ENCODE measurements at regions not wholly inside any gene's neighbourhood (a gene's known extent, or its start where the extent isn't known, plus 50 kb on each side); places are given as distances from the start of the nearest gene placed in this dataset.

DNA sequence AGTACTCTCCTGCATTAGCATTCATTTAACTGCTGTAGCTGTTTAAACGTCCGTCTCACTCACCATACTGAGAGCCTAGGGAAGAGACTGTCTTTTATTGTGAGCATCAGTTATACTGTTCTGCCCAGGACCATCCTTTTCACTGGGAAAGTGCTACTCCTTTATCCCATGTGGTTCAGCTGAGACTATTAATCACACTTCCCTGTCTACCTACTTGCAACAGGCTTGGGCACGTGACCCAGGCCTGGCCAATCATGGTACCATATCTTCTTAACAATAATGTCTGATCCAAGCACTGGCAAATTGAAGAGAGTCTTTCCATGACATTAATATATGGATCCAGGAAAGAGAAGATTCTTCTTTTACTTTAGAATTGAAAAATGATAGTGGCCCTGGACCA, 108.1 kb downstream of the TM2D1 start:
- no peaks in the 10 kb centered on the region for H3K36me3 Mint-ChIP-seq (ENCODE audit: low read depth)
- peaks cover 5% of the 10 kb centered on the region for H3K27me3 Mint-ChIP-seq (ENCODE audit: low read depth, poor library complexity)
- TF ChIP-seq, protein P1, sequence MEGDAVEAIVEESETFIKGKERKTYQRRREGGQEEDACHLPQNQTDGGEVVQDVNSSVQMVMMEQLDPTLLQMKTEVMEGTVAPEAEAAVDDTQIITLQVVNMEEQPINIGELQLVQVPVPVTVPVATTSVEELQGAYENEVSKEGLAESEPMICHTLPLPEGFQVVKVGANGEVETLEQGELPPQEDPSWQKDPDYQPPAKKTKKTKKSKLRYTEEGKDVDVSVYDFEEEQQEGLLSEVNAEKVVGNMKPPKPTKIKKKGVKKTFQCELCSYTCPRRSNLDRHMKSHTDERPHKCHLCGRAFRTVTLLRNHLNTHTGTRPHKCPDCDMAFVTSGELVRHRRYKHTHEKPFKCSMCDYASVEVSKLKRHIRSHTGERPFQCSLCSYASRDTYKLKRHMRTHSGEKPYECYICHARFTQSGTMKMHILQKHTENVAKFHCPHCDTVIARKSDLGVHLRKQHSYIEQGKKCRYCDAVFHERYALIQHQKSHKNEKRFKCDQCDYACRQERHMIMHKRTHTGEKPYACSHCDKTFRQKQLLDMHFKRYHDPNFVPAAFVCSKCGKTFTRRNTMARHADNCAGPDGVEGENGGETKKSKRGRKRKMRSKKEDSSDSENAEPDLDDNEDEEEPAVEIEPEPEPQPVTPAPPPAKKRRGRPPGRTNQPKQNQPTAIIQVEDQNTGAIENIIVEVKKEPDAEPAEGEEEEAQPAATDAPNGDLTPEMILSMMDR (IDR thresholded peaks at IDR 0.05) = no peak
- no peak overlapping the region for H3K27ac Mint-ChIP-seq
- DNase-seq = no peak
- no peak overlapping the region for H3K4me3 Mint-ChIP-seq
- no peaks in the 10 kb centered on the region for H3K4me1 Mint-ChIP-seq
- H3K9me3 Mint-ChIP-seq = no peaks in the 10 kb centered on the region

DNA sequence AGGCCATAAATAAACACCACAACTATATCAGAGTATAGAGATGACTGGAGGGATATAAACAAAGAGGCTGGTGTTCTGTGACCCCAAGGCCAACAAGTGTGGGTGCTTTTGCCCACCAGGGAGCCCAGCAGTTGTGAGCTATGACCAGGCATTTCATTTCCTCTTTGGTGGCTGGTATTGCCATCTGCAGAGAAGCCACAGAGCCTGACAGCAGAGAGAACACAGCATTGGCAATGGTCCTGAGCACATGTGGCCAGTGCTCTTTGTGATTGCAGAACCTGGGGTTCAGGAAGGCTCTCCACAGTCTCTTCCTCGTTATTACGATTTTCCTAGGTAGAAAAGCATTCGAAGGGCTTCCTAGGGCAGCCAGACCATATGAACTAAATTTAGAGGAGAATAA, 112.3 kb downstream of the TM2D1 start:
- H3K9me3 Mint-ChIP-seq = no peaks in the 10 kb centered on the region
- no peaks in the 10 kb centered on the region for H3K36me3 Mint-ChIP-seq (ENCODE audit: low read depth)
- H3K27me3 Mint-ChIP-seq (ENCODE audit: low read depth, poor library complexity) = peaks cover 5% of the 10 kb centered on the region
- no peak for DNase-seq
- H3K4me1 Mint-ChIP-seq = no peaks in the 10 kb centered on the region
- H3K27ac Mint-ChIP-seq = no peak overlapping the region
- H3K4me3 Mint-ChIP-seq = no peak overlapping the region
- TF ChIP-seq, protein P1 (IDR thresholded peaks at IDR 0.05) = no peak

- TF ChIP-seq, protein P1 (IDR thresholded peaks at IDR 0.05) = no peak
- H3K4me3 Mint-ChIP-seq = no peak overlapping the region
- H3K27ac Mint-ChIP-seq = no peak overlapping the region
- H3K4me1 Mint-ChIP-seq = no peaks in the 10 kb centered on the region
- no peaks in the 10 kb centered on the region for H3K36me3 Mint-ChIP-seq (ENCODE audit: low read depth)
- no peaks in the 10 kb centered on the region for H3K27me3 Mint-ChIP-seq (ENCODE audit: low read depth, poor library complexity)
- no peak for DNase-seq
- no peaks in the 10 kb centered on the region for H3K9me3 Mint-ChIP-seq
Observed at GRCh38 chr1:61609040-61609439, 115.9 kb downstream of the TM2D1 start.

GRCh38 chr1:61607448-61607847, 117.5 kb downstream of the TM2D1 start:
- no peak overlapping the region for H3K27ac Mint-ChIP-seq
- no peak for DNase-seq
- H3K9me3 Mint-ChIP-seq = no peaks in the 10 kb centered on the region
- no peaks in the 10 kb centered on the region for H3K36me3 Mint-ChIP-seq (ENCODE audit: low read depth)
- no peaks in the 10 kb centered on the region for H3K4me1 Mint-ChIP-seq
- no peak overlapping the region for H3K4me3 Mint-ChIP-seq
- no peaks in the 10 kb centered on the region for H3K27me3 Mint-ChIP-seq (ENCODE audit: low read depth, poor library complexity)
- TF ChIP-seq, protein P1 (IDR thresholded peaks at IDR 0.05) = no peak

DNA sequence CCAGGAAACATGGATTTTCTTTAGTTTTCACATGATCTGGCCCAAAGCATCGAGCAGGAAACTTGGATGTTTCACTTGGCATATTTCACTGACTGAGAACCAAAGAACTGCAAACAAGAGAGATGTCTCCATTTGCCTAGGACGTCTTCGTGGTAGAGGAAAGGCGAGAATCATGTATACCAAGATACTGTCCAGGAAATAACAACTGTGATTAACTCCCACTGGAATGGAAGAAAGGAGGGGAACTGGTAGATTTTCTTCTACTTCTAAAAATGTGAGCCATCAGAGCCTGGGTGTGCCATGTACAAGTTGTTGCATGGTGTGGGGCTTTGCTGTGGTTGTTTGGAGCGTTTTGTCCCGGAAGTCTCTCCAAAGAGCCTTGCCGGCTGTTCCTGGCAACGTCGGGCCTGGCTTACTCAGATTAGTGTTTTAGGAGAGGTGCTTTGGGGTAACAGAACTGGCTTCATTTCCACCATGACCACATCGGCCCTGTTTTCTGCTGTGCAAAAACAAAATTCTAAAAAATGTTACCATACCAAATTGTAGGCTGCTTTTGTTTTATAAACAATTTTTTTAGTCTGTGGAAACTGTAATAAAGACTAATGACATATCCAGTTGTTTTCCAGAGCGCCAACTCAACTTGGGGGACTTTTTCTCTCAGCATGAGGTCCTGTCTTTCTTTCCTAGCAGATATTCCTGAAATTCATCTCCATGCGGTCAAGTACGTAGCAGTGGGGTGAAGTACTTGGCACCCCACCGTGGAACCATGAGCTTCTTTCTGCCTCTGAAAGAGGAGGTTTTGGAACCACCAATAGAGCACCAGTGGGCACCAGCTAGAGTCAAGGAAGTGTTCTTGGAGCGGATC, 118.3 kb downstream of the TM2D1 start:
- Mint-ChIP-seq H3K27me3 (ENCODE audit: low read depth, poor library complexity) (no peaks in the 10 kb centered on the region), H3K36me3 (ENCODE audit: low read depth) (no peaks in the 10 kb centered on the region), H3K9me3 (no peaks in the 10 kb centered on the region), H3K27ac (no peak overlapping the region), H3K4me1 (no peaks in the 10 kb centered on the region), H3K4me3 (no peak overlapping the region)
- TF ChIP-seq, protein P1 (IDR thresholded peaks at IDR 0.05) = no peak
- no peak for DNase-seq

Data from nephron progenitor cell (in vitro differentiated cells).